ENCODE measurements at regions not wholly inside any gene's neighbourhood (a gene's known extent, or its start where the extent isn't known, plus 50 kb on each side); places are given as distances from the start of the nearest gene placed in this dataset.

GRCh38 chrX:39841604-39842003 is 256.2 kb downstream of the BCOR start:
- no peak overlapping the region for H3K4me3 ChIP-seq (ENCODE audit: low read depth in 1 of 3, low read length in 3 of 3)
- peaks cover 0 to 5% (median 3%) of the 10 kb centered on the region in 4 donors for H3K4me1 ChIP-seq (ENCODE audit: control insufficient read depth in 4 of 4, insufficient read depth in 4 of 4, low read length in 3 of 4)
- no peak for DNase-seq (ENCODE audit: low spot score)
- no peaks in the 10 kb centered on the region for H3K27me3 ChIP-seq (ENCODE audit: control insufficient read depth in 4 of 4, insufficient read depth in 4 of 4, low read length in 3 of 4)
- no peak overlapping the region for H3K9ac ChIP-seq (ENCODE audit: low read depth in 1 of 2, low read length in 2 of 2)
- no peaks in the 10 kb centered on the region for H3K9me3 ChIP-seq (ENCODE audit: control insufficient read depth in 4 of 4, low read length in 3 of 4)
- H3K36me3 ChIP-seq (ENCODE audit: control insufficient read depth in 4 of 4, insufficient read depth in 3 of 4, low read depth in 1 of 4, low read length in 3 of 4), result no peaks in the 10 kb centered on the region
- 93% methylated on average over 6 of the region's 6 CpGs for WGBS
- TF ChIP-seq EGR1 (IDR thresholded peaks at IDR 0.05; ENCODE audit: low read depth in 2 of 2) (no peak), YY1 (IDR thresholded peaks at IDR 0.05) (no peak), ATF3 (IDR thresholded peaks at IDR 0.05) (no peak), MAX (IDR thresholded peaks at IDR 0.05) (no peak), GABPA (IDR thresholded peaks at IDR 0.05 in 1 of 2, conservative IDR thresholded peaks at IDR 0.05 in 1 of 2) (no peak), RXRA (IDR thresholded peaks at IDR 0.05) (no peak), HNF4G (IDR thresholded peaks at IDR 0.05) (no peak), ZBTB33 (IDR thresholded peaks at IDR 0.05) (no peak), FOXA2 (IDR thresholded peaks at IDR 0.05) (no peak), RAD21 (IDR thresholded peaks at IDR 0.05) (no peak), FOXA1 (IDR thresholded peaks at IDR 0.05) (no peak), REST (IDR thresholded peaks at IDR 0.05) (no peak), TAF1 (conservative IDR thresholded peaks at IDR 0.05) (no peak), SP1 (IDR thresholded peaks at IDR 0.05) (no peak)
- H3K27ac ChIP-seq (ENCODE audit: low read depth in 1 of 2, low read length in 2 of 2), result no peak overlapping the region

GRCh38 chrX:39842281-39842973 is 255.3 kb downstream of the BCOR start:
- Histone ChIP-seq H3K27me3 (ENCODE audit: control insufficient read depth in 4 of 4, insufficient read depth in 4 of 4, low read length in 3 of 4) (no peaks in the 10 kb centered on the region), H3K4me3 (ENCODE audit: low read depth in 1 of 3, low read length in 3 of 3) (no peak overlapping the region), H3K9ac (ENCODE audit: low read depth in 1 of 2, low read length in 2 of 2) (no peak overlapping the region), H3K27ac (ENCODE audit: low read depth in 1 of 2, low read length in 2 of 2) (no peak overlapping the region), H3K9me3 (ENCODE audit: control insufficient read depth in 4 of 4, low read length in 3 of 4) (no peaks in the 10 kb centered on the region), H3K4me1 (ENCODE audit: control insufficient read depth in 4 of 4, insufficient read depth in 4 of 4, low read length in 3 of 4) (no peaks in the 10 kb centered on the region), H3K36me3 (ENCODE audit: control insufficient read depth in 4 of 4, insufficient read depth in 3 of 4, low read depth in 1 of 4, low read length in 3 of 4) (no peaks in the 10 kb centered on the region)
- WGBS, result 96% methylated on average over 10 of the region's 10 CpGs
- TF ChIP-seq CTCF (IDR thresholded peaks at IDR 0.05; ENCODE audit: low read depth, low read length, missing input control), result no peak
- TF ChIP-seq RAD21 (IDR thresholded peaks at IDR 0.05), result no peak
- TF ChIP-seq ATF3 (IDR thresholded peaks at IDR 0.05), result no peak
- no peak for TF ChIP-seq ZBTB33 (IDR thresholded peaks at IDR 0.05)
- no peak for TF ChIP-seq GABPA (IDR thresholded peaks at IDR 0.05 in 1 of 2, conservative IDR thresholded peaks at IDR 0.05 in 1 of 2)
- no peak for TF ChIP-seq TAF1 (conservative IDR thresholded peaks at IDR 0.05)
- no peak for TF ChIP-seq HNF4A (conservative IDR thresholded peaks at IDR 0.05)
- no peak for TF ChIP-seq NR2F2 (IDR thresholded peaks at IDR 0.05)
- no peak for TF ChIP-seq MAX (IDR thresholded peaks at IDR 0.05)
- no peak for TF ChIP-seq RXRA (IDR thresholded peaks at IDR 0.05)
- no peak for DNase-seq (ENCODE audit: low spot score)
